GM18873 (cell line): ENCODE measurements at regions not wholly inside any gene's neighbourhood (a gene's known extent, or its start where the extent isn't known, plus 50 kb on each side); places are given as distances from the start of the nearest gene placed in this dataset.

Experiments used
- ATAC-seq: cut with Tn5 transposase; IDR thresholded peaks from one replicate; pipeline ENCODE4 v1.9.1; 2021; ENCODE audit warnings: mild to moderate bottlenecking, moderate library complexity, moderate number of reproducible peaks; ENCODE audit not compliant: unreplicated experiment, low FRiP score

DNA sequence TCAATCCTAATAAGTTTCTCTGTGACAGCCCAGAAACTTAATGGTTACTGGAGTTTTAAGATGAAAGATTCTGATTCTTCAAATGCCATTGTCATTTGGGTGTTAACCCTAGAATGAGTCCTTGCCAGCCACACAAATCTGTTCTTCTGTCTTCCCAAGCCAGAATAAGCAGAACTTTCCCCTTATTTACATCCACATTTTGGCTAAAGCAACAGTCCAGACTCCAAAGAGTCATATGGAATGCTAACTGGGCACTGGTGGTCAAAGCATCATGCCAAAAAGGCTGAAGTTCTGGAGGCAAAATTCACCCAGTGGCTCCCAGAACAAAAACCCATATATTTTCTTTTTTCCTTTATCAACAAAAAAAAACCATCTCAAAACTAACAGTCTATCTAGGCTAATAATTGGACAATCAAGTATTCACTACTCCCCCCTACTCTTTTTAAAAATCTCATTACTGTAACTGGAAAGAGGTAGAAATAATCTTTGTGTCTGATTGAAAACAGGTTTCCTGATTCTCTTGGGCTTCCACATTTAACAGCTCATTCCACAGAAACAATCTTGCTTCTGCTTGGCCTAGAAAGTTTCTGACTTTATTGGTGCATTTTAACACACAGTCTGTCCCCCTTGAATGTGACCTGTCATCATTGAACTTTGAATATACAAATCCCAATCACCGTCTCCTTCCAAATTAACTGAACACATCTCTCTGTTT lies 89.6 kb upstream of the SETBP1 start:
- no peak for ATAC-seq

DNA sequence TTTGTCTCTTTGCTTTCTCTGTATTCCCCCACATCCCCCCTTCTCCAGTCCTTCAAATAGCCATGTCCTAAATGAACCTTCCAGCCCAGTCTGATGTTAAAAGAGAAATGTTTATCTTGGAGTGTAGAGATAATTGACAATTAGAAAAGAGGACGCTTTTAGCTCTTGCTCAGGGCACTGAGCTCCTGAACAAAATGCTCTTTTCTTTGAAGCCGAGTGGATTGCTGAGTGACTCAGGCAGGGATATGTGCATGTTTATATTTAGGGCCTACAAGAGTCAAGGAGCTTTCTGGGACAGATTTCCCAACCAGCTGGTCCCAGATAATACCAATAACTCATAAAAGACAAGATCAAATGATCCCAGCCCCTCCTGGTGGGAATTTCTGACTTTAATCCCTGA lies 88.0 kb upstream of the SETBP1 start:
- no peak for ATAC-seq

DNA sequence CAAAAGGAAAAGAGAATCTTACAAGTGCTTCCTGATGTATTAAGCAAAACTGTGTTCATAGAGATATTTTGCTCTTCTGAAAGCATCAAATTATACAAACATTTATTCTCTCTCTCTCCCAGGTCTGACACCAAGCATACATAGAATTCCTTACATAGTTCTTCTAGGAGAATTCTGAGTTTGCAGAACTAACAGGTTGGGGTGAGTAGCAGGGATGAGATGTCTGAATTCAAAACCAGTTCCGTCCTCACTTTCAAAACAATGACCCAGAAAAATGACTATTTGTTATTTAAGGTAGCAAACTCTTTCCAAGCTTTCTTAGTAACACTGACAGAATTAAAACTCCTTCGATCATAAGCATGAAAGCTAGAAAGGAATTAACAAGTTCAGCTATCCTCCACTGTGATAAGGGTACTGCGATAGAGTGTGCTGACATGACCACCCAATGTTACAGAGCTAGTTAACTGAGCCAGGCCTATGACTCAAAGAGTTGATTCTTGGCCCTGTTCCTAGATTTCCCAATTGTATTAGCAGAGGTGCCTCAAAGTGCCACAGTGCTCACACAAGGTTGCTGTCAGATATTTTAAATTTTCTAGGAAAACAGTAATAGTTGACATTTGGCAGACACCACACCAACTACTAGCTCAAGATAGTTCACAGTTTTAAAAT lies 85.8 kb upstream of the SETBP1 start:
- no peak for ATAC-seq

DNA sequence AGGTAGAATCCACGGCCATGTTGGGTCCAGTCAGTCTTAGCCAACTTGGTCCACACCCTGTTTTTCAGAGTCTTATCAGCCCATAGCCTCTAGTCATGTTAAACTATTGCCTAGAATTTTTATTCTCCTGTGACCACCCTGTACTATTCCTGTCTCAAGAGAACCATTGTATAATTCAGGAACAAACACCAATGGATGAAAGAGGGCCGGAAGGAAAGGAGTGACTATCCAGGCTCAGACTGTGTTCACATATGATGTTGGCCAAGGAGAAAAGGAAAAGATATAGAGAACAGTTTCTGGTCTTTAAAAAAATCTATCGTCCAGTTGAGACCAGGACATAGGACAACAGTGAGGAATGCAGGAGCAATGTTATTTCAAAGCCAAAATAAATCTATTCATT lies 82.9 kb upstream of the SETBP1 start:
- ATAC-seq, result no peak

DNA sequence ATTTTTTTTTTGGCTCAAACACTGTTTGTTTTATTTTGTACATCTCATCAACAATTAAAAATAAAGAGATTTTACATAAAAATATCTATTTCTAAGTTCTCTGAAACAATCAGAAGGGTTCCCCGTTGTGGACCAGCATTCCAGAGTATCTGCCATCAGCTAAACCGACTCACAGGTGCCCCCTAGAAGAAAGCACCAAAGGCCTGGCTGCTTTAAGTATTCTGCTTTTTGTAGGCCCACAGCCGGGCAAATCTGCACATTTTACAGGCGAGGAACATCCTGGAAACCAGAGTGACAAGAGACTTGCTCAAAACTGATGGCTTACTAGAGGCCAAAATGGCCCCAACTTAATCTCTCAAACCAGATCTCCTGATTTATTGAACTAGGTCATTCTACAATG lies 82.2 kb upstream of the SETBP1 start:
- no peak for ATAC-seq

DNA sequence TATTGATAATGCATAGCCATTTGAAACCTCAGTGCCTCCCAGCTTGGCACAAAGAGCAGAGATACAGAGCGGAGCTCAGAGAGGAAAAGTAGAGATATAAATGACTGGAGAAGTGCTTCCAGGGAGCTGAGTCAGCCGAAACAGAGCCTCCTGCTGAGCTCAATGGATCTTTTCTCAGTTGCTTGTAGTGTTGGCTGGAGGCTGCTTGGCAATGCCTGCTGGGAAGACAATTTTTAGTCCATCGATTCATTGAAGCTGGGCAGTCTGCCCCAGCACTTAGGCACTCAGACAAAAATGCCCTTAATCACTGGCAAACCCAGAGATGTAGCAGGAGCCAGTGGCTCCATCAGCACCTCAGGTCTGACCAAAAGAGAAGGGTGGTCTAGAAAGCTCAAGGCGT lies 81.3 kb upstream of the SETBP1 start:
- no peak for ATAC-seq

DNA sequence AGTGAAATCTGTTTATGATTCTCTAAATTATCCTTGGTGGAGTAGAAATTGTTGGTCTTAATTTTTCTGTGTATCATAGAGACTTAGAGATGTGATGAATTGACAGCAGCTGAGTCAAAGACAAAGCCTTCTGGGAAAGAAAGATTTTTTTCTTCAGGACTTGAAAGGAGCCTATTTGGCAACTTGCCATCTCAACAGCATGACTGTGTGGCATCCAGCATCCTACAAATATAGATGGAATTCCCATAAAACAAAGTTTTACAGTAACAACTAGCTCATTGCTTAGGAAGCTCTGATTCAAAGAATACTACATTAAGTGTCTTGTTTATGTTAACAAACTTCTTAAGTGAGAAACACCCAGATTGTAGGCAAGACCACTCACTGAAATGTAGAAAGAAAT lies 79.2 kb upstream of the SETBP1 start:
- ATAC-seq, result no peak

DNA sequence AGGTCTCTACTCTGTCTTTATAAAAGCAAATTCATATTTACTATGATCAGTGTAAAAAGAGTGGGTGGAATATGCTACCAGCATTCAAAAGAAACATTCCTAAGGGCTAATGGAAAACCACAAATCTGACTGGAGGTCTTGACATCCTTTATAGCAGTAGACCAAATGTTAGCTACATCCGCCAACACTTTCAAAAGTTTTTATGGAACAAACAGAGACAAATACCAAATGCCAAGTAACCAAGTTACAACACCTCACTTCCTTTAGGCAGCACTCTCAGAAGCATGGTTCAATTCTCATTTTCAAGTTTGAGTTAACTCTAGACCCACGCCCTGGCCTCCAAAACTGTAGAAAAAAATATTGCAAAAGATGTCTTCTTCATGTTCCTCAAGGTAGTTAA lies 78.3 kb upstream of the SETBP1 start:
- ATAC-seq, result no peak

DNA sequence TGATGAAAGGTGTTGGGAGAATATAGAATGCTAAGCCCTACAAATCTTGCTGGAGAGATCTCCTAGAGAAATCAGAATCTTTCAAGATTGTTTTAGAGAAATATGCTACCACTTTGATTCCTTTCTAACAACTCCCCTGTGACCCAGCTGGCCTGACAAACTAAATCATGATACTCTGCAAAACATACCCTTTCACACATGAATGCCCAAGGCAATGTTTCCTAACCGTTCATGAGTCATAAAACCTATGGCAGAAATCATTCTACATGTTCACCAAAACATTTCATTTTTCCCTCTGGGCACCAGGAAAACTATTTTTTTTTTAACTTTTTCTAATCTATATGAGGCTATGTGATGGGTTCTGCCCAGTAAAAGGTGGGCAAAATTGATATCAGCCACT lies 77.8 kb upstream of the SETBP1 start:
- ATAC-seq, result no peak

DNA sequence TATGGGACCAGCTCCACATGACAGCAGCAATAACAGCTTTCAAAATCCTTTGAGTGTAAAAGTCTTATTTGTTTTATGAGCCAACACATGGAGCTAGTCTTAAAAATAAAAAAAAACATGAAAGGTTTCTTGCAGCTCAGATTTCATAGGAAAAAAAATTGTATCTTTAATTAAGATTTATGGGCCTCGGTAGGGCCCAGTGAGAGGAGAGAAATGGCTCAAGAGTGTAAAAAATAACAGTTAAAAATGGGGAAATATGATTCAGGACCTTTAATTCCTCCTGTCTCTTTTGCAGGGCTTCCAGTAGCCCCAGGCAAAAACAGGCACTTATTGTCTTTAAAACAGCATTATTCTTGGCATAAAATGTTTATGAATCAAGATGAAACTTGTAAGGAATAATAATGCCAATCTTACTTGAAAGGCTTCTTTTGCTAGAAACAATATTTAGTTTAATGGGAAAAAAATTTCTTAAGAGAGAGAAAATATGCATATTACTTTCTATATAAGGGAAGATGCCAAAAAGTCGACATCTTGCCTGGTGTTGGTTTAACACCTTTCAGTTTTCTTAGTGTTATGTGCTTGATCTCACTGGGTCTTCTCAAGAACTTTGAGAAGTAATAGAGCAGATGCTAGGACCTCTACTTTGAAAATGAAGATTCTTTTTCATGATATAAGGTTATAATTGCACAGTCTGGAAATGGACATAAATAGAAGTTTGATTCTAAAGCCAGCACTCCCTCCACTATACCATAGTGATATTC lies 71.3 kb upstream of the SETBP1 start:
- ATAC-seq, result no peak

DNA sequence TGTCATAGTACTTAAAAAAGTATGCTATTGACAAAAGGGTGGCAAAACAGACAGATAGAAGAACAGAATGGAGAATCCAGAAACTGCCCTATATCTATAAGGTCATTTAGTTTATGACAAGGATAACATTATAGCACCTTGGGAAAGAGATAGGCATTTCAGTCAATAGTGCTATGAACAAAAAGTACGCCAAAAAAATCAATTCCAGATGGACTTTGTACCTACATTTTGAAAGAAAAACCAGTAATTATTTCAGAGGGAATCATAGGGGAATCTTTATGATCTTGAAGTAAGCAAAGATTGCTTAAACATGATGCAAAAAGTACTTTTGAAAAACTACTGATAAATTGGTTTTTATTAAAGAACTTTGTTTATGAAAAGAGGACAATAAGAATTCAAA lies 59.9 kb upstream of the SETBP1 start:
- ATAC-seq, result no peak

DNA sequence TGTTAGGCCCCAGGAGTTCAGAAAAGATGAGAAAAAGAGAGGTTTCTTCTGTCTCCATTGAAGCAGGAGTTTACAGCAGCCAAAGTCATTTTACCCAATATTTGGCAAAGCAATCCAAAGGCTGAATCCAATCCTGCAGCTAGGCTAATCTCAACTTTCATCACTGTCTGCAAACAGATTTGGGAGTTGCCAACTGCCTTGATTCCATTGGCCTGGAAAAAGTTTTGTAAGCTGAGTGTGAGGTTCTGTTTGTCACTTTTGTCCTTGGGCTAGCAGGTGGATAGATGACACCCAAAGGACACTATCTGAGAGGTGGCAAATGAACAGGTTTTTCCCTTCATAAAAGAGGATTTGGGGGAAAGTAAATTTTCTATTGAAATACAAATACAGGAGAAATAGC lies 56.6 kb upstream of the SETBP1 start:
- no peak for ATAC-seq

DNA sequence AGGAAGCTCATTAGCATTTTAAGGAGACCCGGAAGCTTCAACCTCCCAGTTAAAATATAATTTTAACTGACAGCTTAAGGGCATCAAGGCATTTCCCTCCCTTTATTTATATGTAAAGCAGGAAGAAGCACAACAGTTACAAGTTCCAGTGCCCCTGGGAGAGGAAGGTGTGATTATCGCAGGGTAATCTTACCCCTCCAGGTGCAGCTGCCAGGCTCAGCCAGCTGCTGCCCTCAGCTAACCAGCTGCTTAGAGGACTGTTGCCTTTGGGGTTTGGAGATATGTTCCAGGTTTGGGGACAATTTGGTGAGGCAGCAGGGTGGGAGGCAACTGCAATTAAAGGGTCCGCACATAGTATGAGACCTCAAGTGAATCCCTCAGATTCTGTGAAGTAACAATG lies 55.3 kb upstream of the SETBP1 start:
- no peak for ATAC-seq

DNA sequence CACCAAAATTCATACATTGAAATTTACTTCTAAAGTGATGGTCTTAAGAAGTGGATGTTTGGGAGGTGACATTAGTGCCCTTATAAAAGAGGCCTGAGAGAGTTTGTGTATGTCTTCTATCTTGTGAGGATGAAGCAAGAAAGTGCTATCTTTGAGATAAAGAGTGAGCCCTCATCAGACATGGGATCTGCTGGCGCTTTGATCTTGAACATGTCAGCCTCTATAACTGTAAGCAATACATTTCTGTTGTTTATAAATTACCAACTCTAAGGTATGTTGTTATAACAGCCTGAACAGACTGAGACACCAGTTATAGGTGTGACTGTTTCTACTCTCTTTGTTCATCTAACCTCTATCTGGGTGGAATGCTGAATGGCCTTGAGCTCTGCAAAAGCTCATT lies 54.5 kb upstream of the SETBP1 start:
- no peak for ATAC-seq

DNA sequence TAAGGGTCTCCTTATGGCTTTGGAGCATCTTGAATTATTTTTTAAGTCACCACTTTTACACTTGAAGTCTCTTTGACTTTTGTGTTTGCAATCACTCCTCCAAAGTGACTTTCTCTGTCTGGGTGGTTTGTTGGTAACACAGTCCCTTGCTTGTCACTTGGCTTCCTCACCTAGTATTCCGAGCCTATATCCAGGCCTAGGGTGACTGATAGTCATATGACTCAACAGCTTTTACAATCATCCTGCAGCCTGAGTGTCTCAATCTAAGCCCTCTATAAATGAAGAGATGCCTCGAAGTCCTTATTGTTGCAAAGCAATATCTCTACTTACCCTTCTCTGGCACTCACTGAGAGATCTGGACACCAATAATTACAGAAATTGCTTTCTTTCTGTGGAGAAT lies 53.9 kb upstream of the SETBP1 start:
- ATAC-seq, result no peak

DNA sequence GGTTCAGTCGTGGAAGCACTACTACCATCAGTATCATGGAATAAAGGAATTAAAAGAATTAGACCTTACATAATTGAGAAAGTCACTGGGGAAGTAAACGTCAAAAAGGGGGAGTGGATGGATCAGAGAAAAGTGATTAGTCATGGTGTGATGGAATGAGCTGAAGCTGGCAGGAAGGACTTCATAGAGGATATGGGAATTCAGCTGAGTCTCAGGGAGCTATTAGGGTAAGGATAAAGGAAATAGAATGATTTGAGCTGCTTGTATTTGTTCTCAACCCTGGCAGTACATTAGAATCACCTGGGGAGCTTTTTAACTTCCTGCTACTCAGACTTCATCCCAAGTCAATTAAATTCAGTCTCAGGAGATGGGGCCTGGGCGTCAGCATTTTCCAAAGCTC lies 53.4 kb upstream of the SETBP1 start:
- ATAC-seq, result no peak

DNA sequence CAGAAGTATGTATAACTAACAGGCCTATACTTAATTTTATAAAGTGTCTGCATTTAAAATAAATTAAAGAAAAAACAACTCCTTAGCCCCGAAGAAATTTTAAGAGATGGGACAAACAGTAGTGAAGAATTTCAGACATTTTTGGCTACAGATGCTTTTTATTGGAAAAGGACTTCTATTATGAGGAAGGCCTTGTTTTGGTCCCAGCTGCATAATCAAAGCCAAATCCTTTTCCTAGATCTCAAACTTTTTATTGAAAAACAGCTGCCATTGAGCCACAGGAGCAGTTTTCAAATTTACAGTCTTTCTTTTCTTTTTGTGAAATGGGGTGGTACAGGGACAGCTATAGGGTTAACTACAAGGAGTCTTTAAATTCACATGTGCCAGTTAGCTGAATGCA lies 51.3 kb upstream of the SETBP1 start:
- no peak for ATAC-seq

DNA sequence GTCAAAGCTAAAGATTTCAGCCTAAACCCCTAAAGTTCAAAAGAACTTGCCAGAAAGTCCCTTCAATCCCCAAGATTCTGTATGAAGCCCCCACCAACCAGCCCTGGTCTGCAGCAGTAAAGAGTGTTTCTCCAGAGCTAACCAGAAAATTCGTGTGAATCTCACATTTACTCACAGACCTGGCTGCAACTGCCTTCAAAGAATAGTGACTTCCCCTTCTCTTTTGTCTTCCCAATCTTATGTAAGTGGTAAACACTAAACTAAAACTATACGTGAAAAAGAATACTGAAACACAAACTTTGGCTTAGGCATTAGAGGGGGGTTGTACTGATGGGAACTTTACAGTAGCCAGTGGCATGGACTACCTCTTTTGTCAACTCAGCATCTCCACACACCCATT lies 50.6 kb upstream of the SETBP1 start:
- ATAC-seq, result no peak
